ENCODE measurements at regions not wholly inside any gene's neighbourhood (a gene's known extent, or its start where the extent isn't known, plus 50 kb on each side); places are given as distances from the start of the nearest gene placed in this dataset.

GRCh38 chr5:62002436-62002835, 303.6 kb upstream of the KIF2A start:
- TF ChIP-seq POLR2AphosphoS5 (IDR thresholded peaks at IDR 0.05), result no peak
- TF ChIP-seq CTCF (IDR thresholded peaks at IDR 0.05), result no peak

Measured in sigmoid colon (tissue), 4 donors.